GM18861 (cell line): ENCODE measurements at regions not wholly inside any gene's neighbourhood (a gene's known extent, or its start where the extent isn't known, plus 50 kb on each side); places are given as distances from the start of the nearest gene placed in this dataset.

Source experiments
- ATAC-seq: cut with Tn5 transposase; IDR thresholded peaks from one replicate; pipeline ENCODE4 v1.9.1; 2021; ENCODE audit not compliant: unreplicated experiment

- no peak for ATAC-seq
These were observed 242.2 kb upstream of the PPP2R2D start for GRCh38 chr10:131658476-131659110.

- no peak for ATAC-seq
These were observed 240.4 kb upstream of the PPP2R2D start for GRCh38 chr10:131660427-131660826.

- ATAC-seq: no peak
These were observed 238.0 kb upstream of the PPP2R2D start for GRCh38 chr10:131662851-131663250.

GRCh38 chr10:131663351-131663750 lies 237.5 kb upstream of the PPP2R2D start:
- ATAC-seq: no peak

GRCh38 chr10:131666091-131666490 lies 234.7 kb upstream of the PPP2R2D start:
- no peak for ATAC-seq

GRCh38 chr10:131667047-131667446 lies 233.8 kb upstream of the PPP2R2D start:
- no peak for ATAC-seq

GRCh38 chr10:131667561-131667960 lies 233.2 kb upstream of the PPP2R2D start:
- no peak for ATAC-seq

GRCh38 chr10:131668903-131669302 lies 231.9 kb upstream of the PPP2R2D start:
- no peak for ATAC-seq

- ATAC-seq: no peak
These were observed 231.0 kb upstream of the PPP2R2D start for GRCh38 chr10:131669838-131670237.

- ATAC-seq: no peak
These were observed 230.5 kb upstream of the PPP2R2D start for GRCh38 chr10:131670341-131670740.

GRCh38 chr10:131673396-131673795 lies 227.4 kb upstream of the PPP2R2D start:
- no peak for ATAC-seq

GRCh38 chr10:131674130-131674529 lies 226.7 kb upstream of the PPP2R2D start:
- ATAC-seq: no peak

- ATAC-seq: no peak
These were observed 225.7 kb upstream of the PPP2R2D start for GRCh38 chr10:131675104-131675503.

- ATAC-seq: no peak
These were observed 224.6 kb upstream of the PPP2R2D start for GRCh38 chr10:131676046-131676799.

GRCh38 chr10:131676800-131677421 lies 223.9 kb upstream of the PPP2R2D start:
- ATAC-seq: no peak

GRCh38 chr10:131677671-131678070 lies 223.1 kb upstream of the PPP2R2D start:
- ATAC-seq: no peak

- no peak for ATAC-seq
These were observed 222.6 kb upstream of the PPP2R2D start for GRCh38 chr10:131678171-131678570.

GRCh38 chr10:131678613-131679012 lies 222.2 kb upstream of the PPP2R2D start:
- ATAC-seq: no peak

GRCh38 chr10:131679926-131680325 lies 220.9 kb upstream of the PPP2R2D start:
- ATAC-seq: no peak

- no peak for ATAC-seq
These were observed 219.7 kb upstream of the PPP2R2D start for GRCh38 chr10:131681122-131681521.

- no peak for ATAC-seq
These were observed 219.2 kb upstream of the PPP2R2D start for GRCh38 chr10:131681656-131682055.

GRCh38 chr10:131682271-131682962 lies 218.4 kb upstream of the PPP2R2D start:
- ATAC-seq: no peak
